Chondrocyte (in vitro differentiated cells): ENCODE measurements at regions not wholly inside any gene's neighbourhood (a gene's known extent, or its start where the extent isn't known, plus 50 kb on each side); places are given as distances from the start of the nearest gene placed in this dataset.
A peak's percentile ranks its signal among the peaks of the same experiment; 100 is the strongest.

Source experiments
- DNase-seq: peaks from one replicate; pipeline ENCODE4 v3.0.0; 2021; ENCODE audit warnings: mixed read lengths, low spot score
- H3K27ac Mint-ChIP-seq: one replicate; pipeline ENCODE4 v1.8.0; 2021; ENCODE audit warnings: mild to moderate bottlenecking, moderate library complexity, mixed read lengths; ENCODE audit not compliant: unreplicated experiment
- H3K27me3 Mint-ChIP-seq: 2 replicates; pipeline ENCODE4 v1.8.0; 2021; ENCODE audit warnings: low read depth, mixed read lengths
- H3K36me3 Mint-ChIP-seq: 2 replicates; pipeline ENCODE4 v1.8.0; 2021; ENCODE audit warnings: low read depth, mixed read lengths
- H3K4me1 Mint-ChIP-seq: 2 replicates; pipeline ENCODE4 v1.8.0; 2021; ENCODE audit warnings: low read depth, mild to moderate bottlenecking, mixed read lengths
- H3K4me3 Mint-ChIP-seq: one replicate; pipeline ENCODE4 v1.8.0; 2021; ENCODE audit warnings: mild to moderate bottlenecking, moderate library complexity, mixed read lengths; ENCODE audit not compliant: unreplicated experiment
- H3K9me3 Mint-ChIP-seq: 2 replicates; pipeline ENCODE4 v1.8.0; 2021; ENCODE audit warnings: low read depth, mixed read lengths
- TF ChIP-seq, protein P1 (sequence below): fragments of 200-600 bp; sonication (generic); IDR thresholded peaks from 2 replicates; pipeline ENCODE4 v1.5.0; 2021; ENCODE audit warnings: antibody characterized with exemption, mild to moderate bottlenecking, moderate library complexity

DNA sequence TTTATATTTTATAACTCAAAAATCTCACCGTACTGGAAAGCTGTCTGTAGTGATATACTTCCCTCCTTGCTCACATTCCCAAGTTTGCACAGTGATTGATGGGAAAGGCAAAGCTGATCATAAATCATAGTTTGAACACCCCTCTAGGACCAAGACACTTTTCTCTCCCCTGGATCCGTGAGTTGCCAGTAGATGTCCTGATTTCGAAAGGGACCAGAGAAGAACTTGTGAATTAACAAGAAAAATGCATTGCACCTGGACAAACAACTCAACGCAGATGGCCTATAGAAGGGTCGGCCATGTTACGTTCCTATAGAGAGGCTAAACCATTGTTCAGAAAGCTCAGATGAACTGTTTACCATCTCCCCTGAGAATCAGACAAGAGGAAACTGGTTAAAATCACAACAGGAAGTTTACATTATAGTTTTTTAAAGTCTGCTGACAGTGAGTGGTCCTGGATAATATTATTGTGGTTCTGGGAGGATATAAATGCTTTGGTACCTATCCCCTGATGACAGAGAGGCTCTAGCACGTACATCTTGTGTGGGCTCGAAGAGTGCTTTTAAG, 124.0 kb upstream of the SLC45A1 start:
- no peaks in the 10 kb centered on the region for H3K36me3 Mint-ChIP-seq
- H3K4me1 Mint-ChIP-seq: peaks cover 54% of the 10 kb centered on the region
- H3K4me3 Mint-ChIP-seq: no peak overlapping the region
- no peaks in the 10 kb centered on the region for H3K27me3 Mint-ChIP-seq
- no peak for DNase-seq
- TF ChIP-seq, protein P1, sequence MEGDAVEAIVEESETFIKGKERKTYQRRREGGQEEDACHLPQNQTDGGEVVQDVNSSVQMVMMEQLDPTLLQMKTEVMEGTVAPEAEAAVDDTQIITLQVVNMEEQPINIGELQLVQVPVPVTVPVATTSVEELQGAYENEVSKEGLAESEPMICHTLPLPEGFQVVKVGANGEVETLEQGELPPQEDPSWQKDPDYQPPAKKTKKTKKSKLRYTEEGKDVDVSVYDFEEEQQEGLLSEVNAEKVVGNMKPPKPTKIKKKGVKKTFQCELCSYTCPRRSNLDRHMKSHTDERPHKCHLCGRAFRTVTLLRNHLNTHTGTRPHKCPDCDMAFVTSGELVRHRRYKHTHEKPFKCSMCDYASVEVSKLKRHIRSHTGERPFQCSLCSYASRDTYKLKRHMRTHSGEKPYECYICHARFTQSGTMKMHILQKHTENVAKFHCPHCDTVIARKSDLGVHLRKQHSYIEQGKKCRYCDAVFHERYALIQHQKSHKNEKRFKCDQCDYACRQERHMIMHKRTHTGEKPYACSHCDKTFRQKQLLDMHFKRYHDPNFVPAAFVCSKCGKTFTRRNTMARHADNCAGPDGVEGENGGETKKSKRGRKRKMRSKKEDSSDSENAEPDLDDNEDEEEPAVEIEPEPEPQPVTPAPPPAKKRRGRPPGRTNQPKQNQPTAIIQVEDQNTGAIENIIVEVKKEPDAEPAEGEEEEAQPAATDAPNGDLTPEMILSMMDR: no peak
- H3K9me3 Mint-ChIP-seq: no peaks in the 10 kb centered on the region
- H3K27ac Mint-ChIP-seq: peak overlapping the region; percentile 86

- no peaks in the 10 kb centered on the region for H3K36me3 Mint-ChIP-seq
- no peaks in the 10 kb centered on the region for H3K27me3 Mint-ChIP-seq
- no peak overlapping the region for H3K27ac Mint-ChIP-seq
- H3K4me1 Mint-ChIP-seq: peaks cover 33% of the 10 kb centered on the region
- H3K9me3 Mint-ChIP-seq: no peaks in the 10 kb centered on the region
- TF ChIP-seq, protein P1: no peak
- DNase-seq: no peak
- H3K4me3 Mint-ChIP-seq: no peak overlapping the region
Measured at GRCh38 chr1:8191474-8191873, 126.4 kb upstream of the SLC45A1 start.

DNA sequence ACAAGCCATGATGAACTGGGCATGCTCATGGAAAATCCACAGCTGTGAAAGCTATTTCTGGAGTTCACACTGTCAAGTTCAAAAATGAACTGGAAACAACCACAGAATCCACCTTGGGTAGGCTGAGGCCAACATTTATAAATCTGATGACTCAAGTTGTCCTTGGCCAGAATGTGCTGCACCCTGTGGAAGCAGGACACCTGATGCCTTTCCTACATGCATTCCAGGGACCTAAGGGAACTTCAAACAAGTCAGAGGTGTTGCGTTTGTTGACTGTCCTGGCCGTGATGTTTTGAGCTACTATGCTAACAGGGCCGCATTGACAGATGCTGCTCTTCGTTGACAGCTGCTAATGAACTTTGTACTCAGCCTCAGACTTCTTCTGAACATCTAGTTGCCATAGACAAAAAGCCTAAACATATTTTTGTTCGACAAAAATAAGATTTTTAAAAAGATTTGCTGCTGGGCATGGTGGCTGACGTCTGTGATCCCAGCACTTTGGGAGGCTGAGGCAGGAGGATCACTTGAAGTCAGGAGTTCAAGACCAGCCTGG, 127.9 kb upstream of the SLC45A1 start:
- peak overlapping the region; percentile 14 for H3K27ac Mint-ChIP-seq
- no peaks in the 10 kb centered on the region for H3K36me3 Mint-ChIP-seq
- H3K4me3 Mint-ChIP-seq: no peak overlapping the region
- peaks cover 23% of the 10 kb centered on the region for H3K4me1 Mint-ChIP-seq
- DNase-seq: peak; percentile 28
- TF ChIP-seq, protein P1: no peak
- no peaks in the 10 kb centered on the region for H3K9me3 Mint-ChIP-seq
- no peaks in the 10 kb centered on the region for H3K27me3 Mint-ChIP-seq

DNA sequence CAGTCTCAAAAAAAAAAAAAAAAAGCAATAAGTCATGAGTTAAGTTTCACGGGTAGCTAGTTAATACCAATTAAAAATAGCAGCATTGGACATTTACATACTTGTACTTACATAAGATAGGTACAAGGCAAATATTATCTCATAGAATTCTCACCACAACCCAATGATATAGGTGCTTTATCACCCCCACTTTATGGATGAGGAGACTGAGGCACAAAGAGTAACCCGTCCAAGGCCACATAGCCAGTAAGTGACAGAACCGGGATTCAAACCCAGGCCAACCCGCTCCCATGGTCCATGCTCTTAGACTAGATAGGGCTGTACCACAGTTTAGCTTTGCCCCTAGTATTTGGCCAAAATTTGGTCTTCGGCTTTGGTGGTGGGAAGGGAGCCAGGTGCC, 132.5 kb upstream of the SLC45A1 start:
- Mint-ChIP-seq H3K4me3 (no peak overlapping the region), H3K27ac (no peak overlapping the region), H3K36me3 (no peaks in the 10 kb centered on the region), H3K4me1 (peaks cover 21% of the 10 kb centered on the region), H3K27me3 (no peaks in the 10 kb centered on the region), H3K9me3 (no peaks in the 10 kb centered on the region)
- TF ChIP-seq, protein P1: no peak
- DNase-seq: peak; percentile 6

DNA sequence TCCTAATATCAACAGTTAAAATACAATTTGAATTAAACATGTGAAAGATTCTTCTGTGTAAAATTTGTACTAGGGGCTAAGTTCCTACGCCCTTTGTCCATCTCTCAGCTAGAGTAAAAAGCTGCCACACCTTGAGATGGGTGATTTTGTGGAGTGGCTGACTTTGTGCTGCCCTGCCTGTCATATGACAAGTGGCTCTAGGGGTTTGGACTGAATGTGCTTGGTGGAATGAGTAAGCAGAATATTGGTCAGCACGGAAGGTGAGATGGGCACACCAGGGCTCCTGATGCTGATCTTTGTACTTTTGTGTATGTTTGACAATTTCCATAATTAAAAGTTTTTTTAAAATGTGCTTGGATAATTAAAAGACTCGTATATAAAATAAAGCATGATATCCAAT, 133.6 kb upstream of the SLC45A1 start:
- Mint-ChIP-seq H3K36me3 (peaks cover 2% of the 10 kb centered on the region), H3K4me3 (no peak overlapping the region), H3K4me1 (peaks cover 12% of the 10 kb centered on the region), H3K27ac (no peak overlapping the region), H3K27me3 (no peaks in the 10 kb centered on the region), H3K9me3 (peaks cover 9% of the 10 kb centered on the region)
- TF ChIP-seq, protein P1: no peak
- DNase-seq: no peak
